ENCODE measurements at regions not wholly inside any gene's neighbourhood (a gene's known extent, or its start where the extent isn't known, plus 50 kb on each side); places are given as distances from the start of the nearest gene placed in this dataset.

- Histone ChIP-seq H2BK120ac (replicated peaks; ENCODE audit: low read depth, low read length) (no peak overlapping the region), H4K5ac (ENCODE audit: insufficient read length, low read depth, low read length) (no peak overlapping the region), H3K9me3 (ENCODE audit: insufficient read depth in 2 of 2, low read depth in 1 of 2, low read length in 1 of 2) (no peaks in the 10 kb centered on the region), H3K27me3 (replicated peaks in 1 of 4; ENCODE audit: control insufficient read depth in 3 of 4, extremely low read depth in 1 of 4, insufficient read depth in 3 of 4, low read length in 3 of 4) (no peaks in the 10 kb centered on the region), H4K91ac (replicated peaks; ENCODE audit: insufficient read length, low read length) (no peak overlapping the region), H3K4me1 (replicated peaks in 1 of 4; ENCODE audit: control insufficient read depth in 3 of 4, insufficient read depth in 4 of 4, low read length in 3 of 4) (peaks cover 2 to 10% (median 7%) of the 10 kb centered on the region in 4 experiments; a peak in 6 of 7 replicates), H3K4me3 (ENCODE audit: extremely low read depth in 1 of 4, insufficient read depth in 2 of 4, low read depth in 3 of 4, low read length in 4 of 4) (no peak overlapping the region), H3K14ac (ENCODE audit: insufficient read length) (no peak overlapping the region), H3K18ac (ENCODE audit: extremely low read depth, low read length) (no peak overlapping the region), H3K23ac (ENCODE audit: insufficient read length) (no peak overlapping the region), H3K27ac (ENCODE audit: low read depth, low read length) (no peak overlapping the region), H3K79me1 (ENCODE audit: low read depth, low read length) (no peaks in the 10 kb centered on the region), H2AFZ (ENCODE audit: low read length) (no peak overlapping the region), H4K20me1 (replicated peaks in 1 of 2; ENCODE audit: control insufficient read depth in 1 of 2, insufficient read depth in 2 of 2, low read length in 2 of 2) (no peaks in the 10 kb centered on the region), H2AK5ac (ENCODE audit: low read depth, low read length) (no peak overlapping the region), H4K8ac (ENCODE audit: extremely low read depth, insufficient read depth, low read length) (no peak overlapping the region), H2BK5ac (ENCODE audit: low read depth, low read length) (no peak overlapping the region), H3K9ac (replicated peaks in 1 of 4; ENCODE audit: extremely low read depth in 1 of 4, low read depth in 3 of 4, low read length in 3 of 4) (no peak overlapping the region), H3K4me2 (ENCODE audit: insufficient read depth in 1 of 2, low read depth in 2 of 2, low read length in 2 of 2) (no peak overlapping the region), H3K23me2 (ENCODE audit: low read depth, low read length) (no peaks in the 10 kb centered on the region), H3K79me2 (ENCODE audit: control insufficient read depth in 1 of 2, insufficient read depth in 2 of 2, low read length in 2 of 2) (no peaks in the 10 kb centered on the region), H2BK12ac (ENCODE audit: low read depth, low read length) (no peak overlapping the region), H3K56ac (replicated peaks; ENCODE audit: insufficient read length, low read depth, low read length) (no peak overlapping the region), H2BK15ac (ENCODE audit: low read length) (no peak overlapping the region), H2BK20ac (ENCODE audit: low read length) (no peak overlapping the region), H3K36me3 (ENCODE audit: control insufficient read depth in 2 of 4, insufficient read depth in 4 of 4, low read length in 3 of 4) (no peaks in the 10 kb centered on the region), H3K4ac (replicated peaks; ENCODE audit: insufficient read length, low read depth, low read length) (no peak overlapping the region)
- POLR2A ChIA-PET (ENCODE audit: partially characterized antibody): no interaction called here
- CTCF ChIA-PET (ENCODE audit: partially characterized antibody): no interaction called here
- DNase-seq (ENCODE audit: low read depth in 1 of 2, low spot score in 2 of 2) (no peak), FAIRE-seq (no peak)
- 86% methylated on average over 4 of the region's 4 CpGs; no CpG with 5 or more reads in 1 of the 2 experiments for WGBS, 2 experiments (ENCODE audit: extremely low coverage in 1 of 2, insufficient coverage in 1 of 2, insufficient read length in 1 of 2, insufficient replicate concordance in 2 of 2, low coverage in 1 of 2, low lambda C conversion rate in 2 of 2, missing lambda C conversion rate in 1 of 2)
- TF ChIP-seq CBX5 (IDR thresholded peaks at IDR 0.05; ENCODE audit: low read depth, low read length) (no peak), TBP (IDR thresholded peaks at IDR 0.05; ENCODE audit: low read depth, low read length) (no peak), SRF (IDR thresholded peaks at IDR 0.05; ENCODE audit: low read depth, low read length) (no peak), CHD1 (IDR thresholded peaks at IDR 0.05; ENCODE audit: low read depth, low read length) (no peak)
Observed at GRCh38 chr5:124481419-124481818, 265.0 kb downstream of the ZNF608 start.

All from H1 (cell line).